Hypothalamus (tissue), 51 donors: ENCODE measurements at regions not wholly inside any gene's neighbourhood (a gene's known extent, or its start where the extent isn't known, plus 50 kb on each side); places are given as distances from the start of the nearest gene placed in this dataset.

Experiments used
- DNase-seq, 51 donors: peaks; one replicate each; lab custom pipeline; 2025; lab: John Stamatoyannopoulos, UW

GRCh38 chr9:93829271-93830011 is 125.7 kb downstream of the BARX1 start:
- no peak for DNase-seq

- DNase-seq, result no peak
These were observed 126.6 kb downstream of the BARX1 start for GRCh38 chr9:93828331-93829097.

GRCh38 chr9:93827545-93828330 is 127.4 kb downstream of the BARX1 start:
- peak in 36 of 51 donors; percentile 6 to 65 (median 26) for DNase-seq

- no peak for DNase-seq
These were observed 128.1 kb downstream of the BARX1 start for GRCh38 chr9:93826905-93827544.

GRCh38 chr9:93826209-93826608 is 128.9 kb downstream of the BARX1 start:
- DNase-seq, result no peak

- DNase-seq, result no peak
These were observed 129.6 kb downstream of the BARX1 start for GRCh38 chr9:93825348-93826115.

GRCh38 chr9:93824386-93825294 is 130.5 kb downstream of the BARX1 start:
- no peak for DNase-seq

GRCh38 chr9:93823245-93824072 is 131.7 kb downstream of the BARX1 start:
- no peak for DNase-seq

GRCh38 chr9:93822229-93822628 is 132.9 kb downstream of the BARX1 start:
- DNase-seq, result no peak

- DNase-seq, result no peak
These were observed 133.8 kb downstream of the BARX1 start for GRCh38 chr9:93821307-93821703.

GRCh38 chr9:93820667-93821306 is 134.4 kb downstream of the BARX1 start:
- DNase-seq, result no peak

- DNase-seq, result no peak
These were observed 135.2 kb downstream of the BARX1 start for GRCh38 chr9:93819905-93820304.

GRCh38 chr9:93818827-93819472 is 136.2 kb downstream of the BARX1 start:
- no peak for DNase-seq

GRCh38 chr9:93818237-93818636 is 136.9 kb downstream of the BARX1 start:
- DNase-seq, result no peak

GRCh38 chr9:93815677-93816076 is 139.5 kb downstream of the BARX1 start:
- DNase-seq, result no peak

GRCh38 chr9:93815135-93815534 is 140.0 kb downstream of the BARX1 start:
- no peak for DNase-seq
